GM12892 (cell line): ENCODE measurements at regions not wholly inside any gene's neighbourhood (a gene's known extent, or its start where the extent isn't known, plus 50 kb on each side); places are given as distances from the start of the nearest gene placed in this dataset.
"Not testable (repeated sequence)": the region's sequence is repeated elsewhere in the genome, so short reads cannot be mapped to it uniquely, and the experiment has no call there.

Experiments
- DNase-seq: peaks from one replicate; pipeline ENCODE4 v3.0.0; 2011; ENCODE audit not compliant: insufficient read length
- FAIRE-seq: peaks from 2 replicates; lab custom pipeline; 2011; peaks lifted over from hg19 to GRCh38; lab: Jason Lieb, UNC
- POLR2A ChIP-seq: IDR thresholded peaks from 2 replicates; pipeline ENCODE4 v1.6.1; 2011; ENCODE audit warnings: low read depth, low read length, control low read depth
- POLR2AphosphoS5 ChIP-seq: IDR thresholded peaks from 2 replicates; pipeline ENCODE4 v1.6.1; 2011; ENCODE audit warnings: low read depth, low read length, control low read depth
- TAF1 ChIP-seq: IDR thresholded peaks from 2 replicates; pipeline ENCODE4 v1.6.1; 2011; ENCODE audit warnings: low read depth, mild to moderate bottlenecking, control low read depth, low read length, borderline replicate concordance

GRCh38 chr5:106986006-106986405 lies 684.7 kb downstream of the EFNA5 start:
- DNase-seq (no peak), FAIRE-seq (no peak)
- no peak for TF ChIP-seq TAF1
- no peak for TF ChIP-seq POLR2A
- no peak for TF ChIP-seq POLR2AphosphoS5

GRCh38 chr5:106985174-106985573 lies 685.6 kb downstream of the EFNA5 start:
- no peak for FAIRE-seq
- TF ChIP-seq POLR2AphosphoS5 (no peak), POLR2A (no peak), TAF1 (no peak)

DNA sequence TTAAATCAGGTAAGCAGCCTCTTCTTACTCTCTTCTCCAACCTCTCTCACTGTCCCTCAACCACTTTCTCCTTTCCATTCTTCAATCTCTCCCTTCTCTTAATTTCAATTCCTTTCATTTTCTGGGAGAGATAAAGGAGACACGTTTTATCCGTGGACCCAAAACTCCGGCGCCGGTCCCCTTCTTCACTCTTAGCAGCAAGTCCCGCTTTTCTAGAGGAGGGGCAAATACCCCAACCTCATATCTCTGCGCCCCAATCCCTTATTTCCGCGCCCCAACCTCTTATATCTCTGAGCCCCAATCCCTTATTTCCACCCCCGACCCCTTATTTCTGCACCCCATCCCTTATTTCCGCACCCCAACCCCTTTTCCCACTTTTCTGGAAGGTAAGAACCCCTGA lies 691.6 kb downstream of the EFNA5 start:
- not testable (repeated sequence) for DNase-seq, FAIRE-seq

More at GRCh38 chr5:106985174-106985573, 685.6 kb downstream of the EFNA5 start:
- DNase-seq: no peak

GRCh38 chr5:106978582-106979165 lies 692.1 kb downstream of the EFNA5 start:
- FAIRE-seq: not testable (repeated sequence)

DNA sequence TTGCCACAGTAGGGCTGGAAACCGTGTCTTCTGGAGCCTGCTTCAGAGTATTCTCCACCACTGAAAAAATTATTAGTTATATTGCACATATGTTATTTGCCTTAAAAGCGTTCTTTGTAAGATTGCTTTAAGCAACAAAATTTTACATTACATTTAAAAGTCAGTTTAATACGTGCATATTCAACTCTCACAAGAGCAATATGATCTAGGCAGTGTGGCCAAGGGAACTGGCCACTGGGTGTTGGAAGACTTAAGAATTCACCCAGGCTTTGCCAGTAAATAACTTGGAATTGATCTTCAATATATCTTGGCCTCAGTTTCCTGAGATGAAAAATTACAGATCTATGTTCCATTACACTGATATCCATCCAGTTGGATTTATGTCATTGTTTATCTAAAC lies 694.4 kb downstream of the EFNA5 start:
- TF ChIP-seq POLR2A: no peak
- no peak for TF ChIP-seq TAF1
- no peak for TF ChIP-seq POLR2AphosphoS5
- no peak for FAIRE-seq
- no peak for DNase-seq

More at GRCh38 chr5:106978582-106979165, 692.1 kb downstream of the EFNA5 start:
- DNase-seq: not testable (repeated sequence)

- no peak for FAIRE-seq
- DNase-seq: no peak
- TF ChIP-seq POLR2AphosphoS5 (no peak), TAF1 (no peak), POLR2A (no peak)
These were observed 696.5 kb downstream of the EFNA5 start for GRCh38 chr5:106974272-106974671.

- FAIRE-seq (no peak), DNase-seq (no peak)
- TF ChIP-seq POLR2AphosphoS5: no peak
These were observed 703.9 kb downstream of the EFNA5 start for GRCh38 chr5:106966686-106967315.

- FAIRE-seq (no peak), DNase-seq (no peak)
- TF ChIP-seq POLR2AphosphoS5 (no peak), TAF1 (no peak), POLR2A (no peak)
These were observed 706.6 kb downstream of the EFNA5 start for GRCh38 chr5:106964132-106964531.

- DNase-seq: no peak
- no peak for FAIRE-seq
These were observed 707.1 kb downstream of the EFNA5 start for GRCh38 chr5:106963630-106964029.

DNA sequence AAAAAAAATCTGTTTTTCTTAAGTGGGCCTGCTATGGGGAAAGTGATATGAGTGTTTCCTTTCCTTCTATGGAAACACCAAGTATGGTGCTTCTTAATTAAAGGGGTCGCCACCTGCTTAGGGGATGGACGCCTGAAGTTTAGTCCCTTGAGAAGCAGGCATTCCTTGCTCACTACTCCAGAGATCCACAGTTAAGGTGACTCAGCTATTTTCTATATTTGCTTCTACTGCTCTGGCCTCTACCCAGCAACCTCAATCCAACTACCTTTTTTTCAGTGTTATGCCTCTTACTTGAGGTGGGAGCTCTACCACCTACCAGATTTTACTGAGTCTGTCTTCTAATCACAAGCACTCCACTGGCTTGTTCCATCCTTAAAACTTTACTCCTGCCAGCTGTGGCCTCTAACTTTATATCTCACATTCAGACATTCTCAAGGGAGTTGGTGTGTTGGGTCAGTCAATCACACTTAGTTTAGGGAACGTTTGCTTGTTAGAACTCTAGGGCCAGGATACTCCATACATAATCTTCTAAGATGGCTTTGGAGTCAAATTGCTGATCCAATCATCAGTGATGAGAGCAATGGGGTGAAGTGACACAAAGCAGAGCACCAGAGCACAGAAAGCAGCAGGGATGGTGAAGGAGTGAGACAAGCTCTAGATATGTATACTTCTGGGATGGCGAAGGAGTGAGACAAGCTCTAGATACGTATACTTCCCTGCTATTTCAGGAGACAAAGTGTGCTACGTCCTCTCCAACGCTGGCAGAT lies 708.1 kb downstream of the EFNA5 start:
- FAIRE-seq (no peak), DNase-seq (no peak)
- TF ChIP-seq POLR2AphosphoS5: no peak
- no peak for TF ChIP-seq TAF1
- no peak for TF ChIP-seq POLR2A

More at GRCh38 chr5:106963630-106964029, 707.1 kb downstream of the EFNA5 start:
- TF ChIP-seq POLR2A: no peak
- TF ChIP-seq POLR2AphosphoS5: no peak
- TF ChIP-seq TAF1: no peak

- TF ChIP-seq TAF1 (no peak), POLR2AphosphoS5 (no peak), POLR2A (no peak)
- no peak for DNase-seq
- FAIRE-seq: no peak
These were observed 711.4 kb downstream of the EFNA5 start for GRCh38 chr5:106959387-106959786.

DNA sequence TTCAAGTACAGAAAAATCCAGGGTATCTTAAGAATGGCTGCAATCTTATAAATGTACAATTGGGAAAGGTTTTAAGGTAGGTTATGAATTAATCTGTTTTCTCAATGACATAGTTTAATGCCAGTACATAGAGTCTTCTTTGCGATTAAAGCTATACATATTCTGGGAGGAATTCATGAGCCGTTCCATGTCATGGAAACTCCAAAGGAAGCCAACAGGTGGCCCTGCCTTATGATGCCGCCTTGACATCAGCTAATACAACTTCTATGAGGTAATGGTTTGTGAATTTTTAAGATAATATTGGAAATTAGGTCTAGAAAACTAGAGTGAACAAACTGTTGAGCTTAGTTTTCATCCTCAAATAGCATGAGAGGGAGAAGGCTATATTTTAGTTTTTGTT lies 713.4 kb downstream of the EFNA5 start:
- no peak for DNase-seq
- no peak for FAIRE-seq
- TF ChIP-seq POLR2A (no peak), POLR2AphosphoS5 (no peak), TAF1 (no peak)
